Esophagus squamous epithelium (tissue), 4 donors: ENCODE measurements at regions not wholly inside any gene's neighbourhood (a gene's known extent, or its start where the extent isn't known, plus 50 kb on each side); places are given as distances from the start of the nearest gene placed in this dataset.

Experiments
- CTCF ChIP-seq, 6 experiments: fragments of 450-650 bp in 4 of 6; fragments of 200-600 bp in 2 of 6; sonication (generic) in 2 of 6; IDR thresholded peaks; one replicate each; pipeline ENCODE4 v1.5.1; 2016 to 2019; ENCODE audit warnings: antibody characterized with exemption in 6 of 6, mild to moderate bottlenecking in 4 of 6, moderate library complexity in 4 of 6
- POLR2A ChIP-seq, 4 donors: fragments of 450-650 bp; IDR thresholded peaks; one replicate each; pipeline ENCODE4 v1.6.1; 2017; ENCODE audit warnings: antibody characterized with exemption in 4 of 4, mild to moderate bottlenecking in 4 of 4, moderate library complexity in 3 of 4

GRCh38 chr2:239509373-239510143 is 108.7 kb upstream of the HDAC4 start:
- no peak for TF ChIP-seq POLR2A (IDR thresholded peaks at IDR 0.05)
- TF ChIP-seq CTCF (IDR thresholded peaks at IDR 0.05): no peak
